Activated CD4-positive, alpha-beta T cell treated with anti-CD3 and anti-CD28 coated beads for 1 hour (primary cell): ENCODE measurements at regions not wholly inside any gene's neighbourhood (a gene's known extent, or its start where the extent isn't known, plus 50 kb on each side); places are given as distances from the start of the nearest gene placed in this dataset.

Experiments
- DNase-seq: peaks from one replicate; pipeline ENCODE4 v3.0.0-alpha.2; 2020

- DNase-seq = no peak
Observed at GRCh38 chr10:83953589-83953988, 185.7 kb upstream of the GHITM start.

GRCh38 chr10:83954193-83954799 lies 185.0 kb upstream of the GHITM start:
- no peak for DNase-seq

- no peak for DNase-seq
Observed at GRCh38 chr10:83955406-83955805, 183.9 kb upstream of the GHITM start.

- DNase-seq = no peak
Observed at GRCh38 chr10:83957168-83957947, 182.0 kb upstream of the GHITM start.

- no peak for DNase-seq
Observed at GRCh38 chr10:83959328-83959727, 180.0 kb upstream of the GHITM start.

- DNase-seq = no peak
Observed at GRCh38 chr10:83960125-83960524, 179.2 kb upstream of the GHITM start.

GRCh38 chr10:83961620-83962019 lies 177.7 kb upstream of the GHITM start:
- DNase-seq = no peak

GRCh38 chr10:83963446-83963845 lies 175.9 kb upstream of the GHITM start:
- no peak for DNase-seq

- DNase-seq = no peak
Observed at GRCh38 chr10:83965473-83965872, 173.8 kb upstream of the GHITM start.

GRCh38 chr10:83968052-83968451 lies 171.3 kb upstream of the GHITM start:
- no peak for DNase-seq

GRCh38 chr10:83978681-83979383 lies 160.5 kb upstream of the GHITM start:
- DNase-seq = no peak

- DNase-seq = no peak
Observed at GRCh38 chr10:83982812-83983211, 156.5 kb upstream of the GHITM start.

GRCh38 chr10:83983578-83984255 lies 155.6 kb upstream of the GHITM start:
- DNase-seq = no peak

GRCh38 chr10:83984256-83984640 lies 155.1 kb upstream of the GHITM start:
- no peak for DNase-seq

- no peak for DNase-seq
Observed at GRCh38 chr10:83986800-83987199, 152.5 kb upstream of the GHITM start.

GRCh38 chr10:83987216-83987615 lies 152.1 kb upstream of the GHITM start:
- no peak for DNase-seq

- no peak for DNase-seq
Observed at GRCh38 chr10:83988435-83988834, 150.9 kb upstream of the GHITM start.

GRCh38 chr10:83990126-83990525 lies 149.2 kb upstream of the GHITM start:
- no peak for DNase-seq

- DNase-seq = no peak
Observed at GRCh38 chr10:83991986-83992753, 147.1 kb upstream of the GHITM start.

- DNase-seq = no peak
Observed at GRCh38 chr10:83994325-83994724, 145.0 kb upstream of the GHITM start.

GRCh38 chr10:83995738-83996331 lies 143.5 kb upstream of the GHITM start:
- no peak for DNase-seq

GRCh38 chr10:84004221-84004620 lies 135.1 kb upstream of the GHITM start:
- DNase-seq = no peak
